ENCODE measurements at regions not wholly inside any gene's neighbourhood (a gene's known extent, or its start where the extent isn't known, plus 50 kb on each side); places are given as distances from the start of the nearest gene placed in this dataset.

DNA sequence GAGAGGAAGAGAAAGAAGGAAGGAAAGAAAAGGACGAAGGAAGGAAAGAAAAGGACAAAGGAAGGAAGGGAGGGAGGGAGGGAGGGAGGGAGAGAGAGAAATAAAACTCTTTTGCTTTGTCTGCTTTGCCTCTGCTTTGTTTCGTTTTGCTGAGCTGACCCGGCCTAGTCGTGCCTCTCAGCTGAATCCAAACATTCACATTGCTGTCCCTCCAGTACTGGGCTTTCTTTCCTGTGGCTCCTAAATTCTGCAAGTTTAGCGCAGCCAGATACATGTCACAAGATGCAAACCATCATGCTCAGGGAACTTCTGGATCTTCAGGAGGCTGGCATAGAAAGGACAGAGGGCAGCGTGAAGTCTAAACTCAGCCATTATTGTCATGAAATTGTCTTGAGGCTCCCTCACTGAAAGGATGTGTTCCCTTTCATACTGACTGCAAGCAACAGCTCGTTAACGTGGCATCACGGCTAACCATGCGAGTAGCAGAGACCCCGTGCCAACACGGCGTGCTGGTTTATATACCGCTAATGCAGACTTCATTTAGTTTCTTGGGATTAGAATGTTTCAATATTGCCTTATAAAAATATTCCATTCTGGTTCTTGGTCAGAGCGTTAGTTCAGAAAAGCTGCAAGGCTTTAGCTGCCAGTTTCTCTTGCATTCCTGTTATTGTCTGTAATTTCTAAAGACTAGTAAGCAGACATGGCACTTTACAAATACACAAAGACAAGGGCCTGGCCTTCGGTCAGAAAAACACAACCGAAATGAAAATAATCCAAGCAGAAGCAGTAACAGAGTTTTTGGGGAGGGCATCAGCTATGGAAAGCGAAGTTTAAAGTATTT, 94.2 kb downstream of the TMEM174 start:
- DNase-seq (ENCODE audit: low spot score), result peak; percentile 13

DNA sequence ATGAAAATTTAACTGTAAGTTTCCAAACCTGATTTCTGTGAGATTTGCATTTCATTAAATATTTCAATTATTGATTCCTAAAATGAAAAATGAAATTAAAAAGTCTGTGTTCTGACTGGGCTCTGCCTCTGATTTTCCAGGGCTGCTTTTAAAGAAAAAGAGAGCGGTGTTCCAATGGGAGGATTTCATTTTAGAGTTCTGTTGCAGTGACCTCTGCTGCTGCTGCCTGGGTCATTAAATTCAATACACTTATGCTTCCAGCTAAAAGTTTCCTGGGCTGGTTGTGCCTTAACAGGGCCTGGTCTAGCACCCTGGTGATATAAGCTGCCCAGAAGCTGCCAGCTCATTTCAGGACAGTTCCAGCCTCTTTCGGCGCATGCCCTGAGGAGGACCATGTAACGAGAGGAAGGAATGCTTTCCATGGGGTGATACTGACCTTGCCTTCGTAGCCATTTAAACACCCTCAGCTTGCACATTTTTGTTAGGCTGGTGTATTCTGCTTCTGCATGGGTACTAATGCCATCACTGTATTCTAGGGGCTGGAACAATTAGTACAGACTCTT, 93.3 kb downstream of the TMEM174 start:
- DNase-seq (ENCODE audit: low spot score), result peak; percentile 4

DNA sequence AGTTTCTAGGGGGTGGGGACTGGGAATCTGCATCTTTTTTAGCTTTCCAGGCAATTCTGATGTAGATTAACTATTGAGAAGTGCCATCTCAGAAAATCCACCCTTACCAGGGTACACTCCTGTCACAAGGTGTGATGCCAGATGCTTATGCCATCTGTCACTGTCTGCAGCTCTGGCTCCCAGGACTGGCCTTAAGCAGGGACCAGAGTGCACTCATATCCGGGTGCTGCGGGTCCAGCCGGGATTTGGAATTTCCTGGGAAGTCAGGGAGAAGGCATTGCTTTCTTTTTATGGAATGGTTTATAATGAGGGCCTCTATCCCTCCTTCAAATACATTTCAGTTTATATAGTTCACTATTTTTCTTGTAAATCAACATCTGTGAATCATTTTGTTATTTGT, 92.6 kb downstream of the TMEM174 start:
- peak; percentile 26 for DNase-seq (ENCODE audit: low spot score)

- peak; percentile 6 for DNase-seq (ENCODE audit: low spot score)
These were observed 91.6 kb downstream of the TMEM174 start for GRCh38 chr5:73264631-73265030.

DNA sequence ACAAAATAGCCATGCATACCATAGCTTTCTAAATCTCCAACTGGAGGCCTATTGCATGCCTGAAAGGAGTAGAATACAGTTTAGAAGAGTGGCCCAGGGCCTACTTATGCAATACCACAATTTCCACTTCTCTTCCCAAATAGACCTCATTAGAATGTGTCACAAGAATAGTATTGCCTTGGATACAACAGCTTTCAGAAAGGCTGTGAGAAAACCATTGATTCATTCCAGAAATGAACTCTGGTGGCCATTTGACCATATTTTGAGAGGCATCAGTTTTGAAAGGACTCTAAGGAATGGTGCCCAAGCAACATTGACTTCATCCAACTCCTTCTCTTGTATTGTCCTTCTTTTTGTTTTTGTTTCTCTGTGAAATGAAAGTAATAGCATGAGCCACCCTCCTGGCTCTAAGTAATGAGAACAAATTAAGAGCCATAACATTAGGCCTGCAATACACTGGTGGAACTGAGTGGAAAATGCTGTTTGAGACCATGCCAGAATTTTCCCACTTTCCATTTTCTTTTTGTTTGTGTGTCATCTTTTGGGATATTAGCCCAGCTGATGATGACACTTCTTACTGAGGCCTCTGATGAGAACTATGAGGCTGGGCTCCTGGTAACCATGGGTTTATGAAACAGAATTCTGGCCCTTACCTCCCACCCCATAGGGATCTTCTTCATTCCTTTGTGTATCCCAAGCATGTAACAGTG, 90.2 kb downstream of the TMEM174 start:
- peak; percentile 3 for DNase-seq (ENCODE audit: low spot score)

GRCh38 chr5:73256862-73257261, 83.9 kb downstream of the TMEM174 start:
- peak; percentile 13 for DNase-seq (ENCODE audit: low spot score)

DNA sequence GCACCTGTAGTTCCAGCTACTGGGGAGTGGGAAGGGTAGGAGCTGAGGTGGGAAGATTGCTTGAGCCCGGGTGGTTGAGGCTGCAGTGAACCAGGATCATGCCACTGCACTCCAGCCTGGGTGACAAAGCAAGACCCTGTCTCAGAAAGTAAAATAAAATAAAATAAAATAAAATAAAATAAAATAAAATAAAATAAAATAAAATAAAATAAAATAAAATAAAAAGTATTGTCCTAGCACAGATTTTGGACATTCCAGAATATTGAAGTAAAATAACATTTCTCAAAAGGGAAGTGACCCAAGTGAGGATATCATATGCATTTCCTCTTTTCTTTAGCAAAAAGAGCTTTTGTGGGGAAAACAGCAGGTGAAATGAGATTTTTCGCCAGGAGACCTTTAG, 83.5 kb downstream of the TMEM174 start:
- peak; percentile 4 for DNase-seq (ENCODE audit: low spot score)

DNA sequence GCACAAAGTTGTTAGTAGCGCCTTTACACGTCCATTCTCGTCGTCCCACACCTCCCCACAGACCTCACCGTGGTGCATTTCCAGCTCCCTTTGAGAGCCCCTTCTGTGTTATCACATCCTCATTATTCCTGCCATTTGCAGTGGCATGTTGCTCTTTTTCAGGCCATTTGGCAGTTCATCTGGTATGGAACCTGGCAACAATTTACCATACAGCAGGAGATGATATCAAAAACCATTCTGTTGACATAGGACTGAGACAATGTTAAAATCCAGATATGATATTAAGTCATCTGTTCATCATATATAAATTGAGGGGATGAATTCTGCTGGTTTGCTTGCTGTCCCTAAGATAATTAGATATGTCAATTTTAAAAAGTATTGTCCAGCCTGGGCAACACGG, 83.0 kb downstream of the TMEM174 start:
- peak; percentile 9 for DNase-seq (ENCODE audit: low spot score)

- DNase-seq (ENCODE audit: low spot score), result peak; percentile 6
These were observed 81.6 kb downstream of the TMEM174 start for GRCh38 chr5:73254642-73255041.

GRCh38 chr5:73253047-73253660, 80.2 kb downstream of the TMEM174 start:
- DNase-seq (ENCODE audit: low spot score), result peak; percentile 2

GRCh38 chr5:73250645-73251044, 77.7 kb downstream of the TMEM174 start:
- peak; percentile 9 for DNase-seq (ENCODE audit: low spot score)

GRCh38 chr5:73242735-73243134, 69.7 kb downstream of the TMEM174 start:
- no peak for DNase-seq (ENCODE audit: low spot score)

DNA sequence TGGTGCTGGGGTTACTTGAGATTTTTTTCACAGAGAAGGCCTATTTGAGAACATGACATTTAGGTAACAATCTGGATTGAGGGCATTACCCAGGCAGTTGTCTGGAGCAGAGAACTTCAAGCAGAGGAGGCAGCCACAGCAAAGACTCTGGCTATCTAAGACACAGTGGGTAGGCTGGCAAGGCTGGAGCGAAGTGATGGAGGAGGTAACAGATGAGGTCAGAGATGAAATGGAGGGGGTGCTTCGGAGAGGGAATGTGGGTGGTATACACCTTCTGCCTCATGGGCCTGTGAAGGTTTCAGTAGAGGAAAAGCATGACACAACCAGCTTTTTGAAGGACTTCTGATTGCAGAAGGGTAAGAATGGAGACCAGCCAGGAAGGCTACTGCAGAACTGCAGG, 65.9 kb downstream of the TMEM174 start:
- no peak for DNase-seq (ENCODE audit: low spot score)

DNA sequence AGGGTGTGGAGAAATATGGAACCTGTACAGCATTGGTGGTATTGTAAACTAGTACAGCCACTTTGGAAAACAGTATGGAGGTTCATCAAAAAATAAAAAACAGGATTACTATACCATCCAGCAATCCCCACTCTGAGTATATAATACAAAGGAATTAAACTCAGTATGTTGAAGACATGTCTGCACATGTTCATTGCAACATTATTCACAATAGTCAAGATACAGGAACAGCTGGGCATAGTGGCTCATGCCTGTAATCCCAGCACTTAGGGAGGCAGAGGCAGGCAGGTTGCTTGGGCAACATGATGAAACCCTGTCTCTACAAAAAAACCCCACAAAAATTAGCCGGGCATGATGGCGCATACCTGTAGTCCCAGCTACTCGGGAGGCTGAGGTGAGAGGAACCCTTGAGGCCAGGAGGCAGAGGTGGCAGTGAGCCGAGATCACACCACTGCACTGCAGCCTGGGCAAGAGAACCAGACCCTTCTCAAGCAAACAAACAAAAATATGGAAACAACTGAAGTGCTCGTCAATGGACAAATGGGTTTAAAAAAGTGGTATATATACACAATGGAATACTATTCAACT, 63.6 kb downstream of the TMEM174 start:
- no peak for DNase-seq (ENCODE audit: low spot score)

DNA sequence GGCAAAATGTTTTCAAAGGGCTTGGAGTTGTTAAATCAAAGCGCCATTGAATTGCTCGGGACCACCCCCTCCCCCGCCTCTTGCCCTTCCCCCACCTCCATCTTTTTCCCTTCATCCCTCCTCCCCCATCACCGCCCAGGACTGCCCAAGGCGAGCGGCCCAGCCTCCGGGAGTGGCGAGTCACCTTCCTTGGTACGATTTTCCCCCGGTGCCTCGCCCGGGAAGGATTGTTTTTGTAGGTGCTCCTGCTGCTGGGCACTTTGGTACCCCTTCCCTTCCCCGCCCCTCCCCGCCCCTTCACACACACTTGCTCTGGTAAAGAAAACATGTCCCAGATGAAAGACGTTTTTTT, 61.2 kb downstream of the TMEM174 start:
- no peak for DNase-seq (ENCODE audit: low spot score)

DNA sequence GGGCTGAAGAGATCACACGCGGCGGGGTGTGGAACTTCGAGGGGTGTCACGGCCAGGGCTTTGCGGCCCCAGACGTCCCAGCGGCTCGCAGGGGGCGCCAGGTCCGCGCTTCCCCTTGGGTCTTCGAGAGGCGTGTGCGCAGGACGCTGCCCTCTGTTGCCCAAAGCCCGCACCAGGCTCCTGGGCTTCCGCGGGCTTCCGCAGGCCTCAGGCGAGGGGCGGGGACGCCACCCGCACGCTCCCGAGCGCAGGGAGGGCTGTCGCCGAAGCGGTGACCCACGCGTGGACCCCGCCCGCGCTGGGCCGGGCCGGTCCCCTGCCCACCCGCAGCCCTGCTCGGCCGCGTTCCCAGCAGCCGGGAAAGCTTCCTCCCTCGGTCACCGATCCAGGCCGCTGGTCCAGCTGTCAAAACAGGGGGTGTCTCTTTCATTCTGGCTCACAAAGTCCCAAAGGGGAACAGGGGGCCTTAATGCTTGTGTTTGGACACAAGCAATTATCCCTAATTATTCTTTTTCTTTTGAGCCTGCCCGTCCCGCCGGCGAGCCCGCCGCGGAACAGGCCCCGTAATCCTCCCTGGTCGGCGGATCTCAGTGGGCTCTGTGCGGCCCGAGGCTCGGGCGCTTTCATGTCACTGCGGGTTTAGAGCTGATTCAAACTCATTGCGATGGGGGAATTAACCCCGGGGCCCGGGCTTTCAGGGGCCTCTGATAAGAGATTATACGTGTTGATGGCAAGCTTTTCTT, 60.6 kb downstream of the TMEM174 start:
- DNase-seq (ENCODE audit: low spot score), result no peak

- DNase-seq (ENCODE audit: low spot score), result no peak
These were observed 60.1 kb downstream of the TMEM174 start for GRCh38 chr5:73233053-73233460.

- no peak for DNase-seq (ENCODE audit: low spot score)
These were observed 59.5 kb downstream of the TMEM174 start for GRCh38 chr5:73232266-73233041.

DNA sequence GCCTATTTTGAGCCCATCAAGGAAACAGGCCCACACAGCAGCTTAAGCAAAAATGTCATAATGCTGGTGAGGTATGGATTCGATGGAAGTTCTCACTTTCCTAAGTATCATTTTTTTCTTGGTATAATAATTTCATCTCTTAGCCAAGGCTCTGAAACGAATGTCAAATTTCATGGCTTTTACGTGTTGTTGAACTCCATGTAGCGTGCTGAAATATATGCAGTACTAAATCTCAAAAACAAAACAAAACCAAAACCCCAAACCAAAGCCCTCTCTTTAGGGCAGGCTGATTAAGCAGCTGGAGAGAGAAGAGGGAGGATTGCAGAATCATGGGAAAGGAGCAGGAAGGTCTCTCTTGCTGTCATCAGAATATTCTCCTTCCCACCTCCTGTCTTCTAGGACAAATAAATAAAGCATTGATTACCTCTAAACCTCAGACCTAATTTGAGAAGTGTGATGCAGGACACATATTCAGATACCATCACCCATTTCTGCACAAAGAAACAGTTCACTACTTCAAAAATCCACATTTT, 58.3 kb downstream of the TMEM174 start:
- no peak for DNase-seq (ENCODE audit: low spot score)
